Esophagus muscularis mucosa (tissue), 4 donors: ENCODE measurements at regions not wholly inside any gene's neighbourhood (a gene's known extent, or its start where the extent isn't known, plus 50 kb on each side); places are given as distances from the start of the nearest gene placed in this dataset.

Experiments used
- EP300 ChIP-seq: sonication (generic); formaldehyde crosslinking; IDR thresholded peaks from one replicate; pipeline ENCODE4 v1.6.1; 2017; ENCODE audit warnings: antibody characterized with exemption
- POLR2AphosphoS5 ChIP-seq, 2 donors: sonication (generic); formaldehyde crosslinking; IDR thresholded peaks; one replicate each; pipeline ENCODE4 v1.6.1; 2017; ENCODE audit warnings: antibody characterized with exemption in 2 of 2
- TF ChIP-seq, protein P1 (sequence below), 3 experiments: fragments of 200-600 bp in 2 of 3; fragments of 450-650 bp in 1 of 3; sonication (generic) in 2 of 3; IDR thresholded peaks; one replicate each; pipeline ENCODE4 v1.5.1; 2017 to 2019; ENCODE audit warnings: antibody characterized with exemption in 3 of 3, mild to moderate bottlenecking in 2 of 3, moderate library complexity in 1 of 3

DNA sequence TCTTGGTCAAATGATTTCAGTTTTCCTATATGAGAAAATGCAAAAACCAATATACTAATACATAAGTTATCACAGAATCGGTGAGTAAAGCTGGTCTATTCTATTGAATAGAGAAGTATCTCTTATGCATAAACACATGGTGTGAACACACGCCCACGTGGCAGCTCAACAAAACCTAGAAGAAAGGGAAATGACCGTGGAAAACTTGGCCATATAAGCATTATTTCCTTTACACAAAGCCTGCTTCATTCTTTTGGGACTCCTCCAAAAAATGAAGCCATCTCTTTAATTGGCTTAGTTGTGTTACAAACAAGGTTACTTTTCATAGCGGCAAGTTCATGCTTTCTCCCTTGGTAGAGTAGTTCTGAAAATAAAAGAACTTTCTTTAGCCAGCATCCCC lies 183.2 kb downstream of the TMEM161B start:
- TF ChIP-seq, protein P1, sequence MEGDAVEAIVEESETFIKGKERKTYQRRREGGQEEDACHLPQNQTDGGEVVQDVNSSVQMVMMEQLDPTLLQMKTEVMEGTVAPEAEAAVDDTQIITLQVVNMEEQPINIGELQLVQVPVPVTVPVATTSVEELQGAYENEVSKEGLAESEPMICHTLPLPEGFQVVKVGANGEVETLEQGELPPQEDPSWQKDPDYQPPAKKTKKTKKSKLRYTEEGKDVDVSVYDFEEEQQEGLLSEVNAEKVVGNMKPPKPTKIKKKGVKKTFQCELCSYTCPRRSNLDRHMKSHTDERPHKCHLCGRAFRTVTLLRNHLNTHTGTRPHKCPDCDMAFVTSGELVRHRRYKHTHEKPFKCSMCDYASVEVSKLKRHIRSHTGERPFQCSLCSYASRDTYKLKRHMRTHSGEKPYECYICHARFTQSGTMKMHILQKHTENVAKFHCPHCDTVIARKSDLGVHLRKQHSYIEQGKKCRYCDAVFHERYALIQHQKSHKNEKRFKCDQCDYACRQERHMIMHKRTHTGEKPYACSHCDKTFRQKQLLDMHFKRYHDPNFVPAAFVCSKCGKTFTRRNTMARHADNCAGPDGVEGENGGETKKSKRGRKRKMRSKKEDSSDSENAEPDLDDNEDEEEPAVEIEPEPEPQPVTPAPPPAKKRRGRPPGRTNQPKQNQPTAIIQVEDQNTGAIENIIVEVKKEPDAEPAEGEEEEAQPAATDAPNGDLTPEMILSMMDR (IDR thresholded peaks at IDR 0.05): no peak
- TF ChIP-seq EP300: no peak
- TF ChIP-seq POLR2AphosphoS5 (IDR thresholded peaks at IDR 0.05): no peak
